H1 (cell line): ENCODE measurements at regions not wholly inside any gene's neighbourhood (a gene's known extent, or its start where the extent isn't known, plus 50 kb on each side); places are given as distances from the start of the nearest gene placed in this dataset.

Experiments used
- CTCF ChIA-PET: fragments of 300-600 bp; sonication (Branson Sonifier 250); formaldehyde crosslinking; loops from one replicate; lab custom pipeline; 2021; ENCODE audit not compliant: partially characterized antibody; lab: Charles Lee
- POLR2A ChIA-PET: fragments of 300-600 bp; sonication (Branson Sonifier 250); formaldehyde crosslinking; loops from one replicate; lab custom pipeline; 2021; ENCODE audit warnings: inconsistent platforms; ENCODE audit not compliant: partially characterized antibody; lab: Charles Lee
- DNase-seq, 2 experiments: peaks; one replicate each; pipeline versions ENCODE4 v3.0.0 to v3.0.0-alpha.2; 2010 to 2022; ENCODE audit warnings: low spot score in 2 of 2, low read depth in 1 of 2, mixed read lengths in 1 of 2
- FAIRE-seq: peaks from 2 replicates; lab custom pipeline; 2011; peaks lifted over from hg19 to GRCh38; lab: Jason Lieb, UNC
- H2AFZ ChIP-seq: 2 replicates; pipeline ENCODE4 v1.8.1; 2012; ENCODE audit warnings: low read length, inconsistent platforms
- H2AK5ac ChIP-seq: 2 replicates; pipeline ENCODE4 v1.6.1; 2013; ENCODE audit warnings: low read depth, low read length
- H2BK120ac ChIP-seq: replicated peaks from 2 replicates; pipeline ENCODE3; 2013; ENCODE audit warnings: low read depth, low read length, inconsistent platforms
- H2BK12ac ChIP-seq: 2 replicates; pipeline ENCODE4 v1.6.1; 2013; ENCODE audit warnings: low read depth, low read length
- H2BK15ac ChIP-seq: 2 replicates; pipeline ENCODE4 v1.6.1; 2013; ENCODE audit warnings: low read length
- H2BK20ac ChIP-seq: 2 replicates; pipeline ENCODE4 v1.6.1; 2013; ENCODE audit warnings: low read length
- H2BK5ac ChIP-seq: 2 replicates; pipeline ENCODE4 v1.6.1; 2013; ENCODE audit warnings: low read depth, low read length
- H3K14ac ChIP-seq: 2 replicates; pipeline ENCODE4 v1.6.1; 2013; ENCODE audit warnings: inconsistent platforms; ENCODE audit not compliant: insufficient read length
- H3K18ac ChIP-seq: 2 replicates; pipeline ENCODE4 v1.6.1; 2013; ENCODE audit warnings: low read length; ENCODE audit errors: extremely low read depth
- H3K23ac ChIP-seq: 2 replicates; pipeline ENCODE4 v1.6.1; 2013; ENCODE audit warnings: inconsistent platforms; ENCODE audit not compliant: insufficient read length
- H3K23me2 ChIP-seq: 2 replicates; pipeline ENCODE4 v1.6.1; 2013; ENCODE audit warnings: low read depth, low read length
- H3K27ac ChIP-seq: 2 replicates; pipeline ENCODE4 v1.6.1; 2011; ENCODE audit warnings: low read depth, low read length, inconsistent platforms
- H3K27me3 ChIP-seq, 4 experiments: replicated peaks in 1 of 4; 1 replicate in 1 of 4; 2 replicates in 3 of 4; pipeline versions ENCODE4 v1.6.1 to v1.8.1; 2011 to 2013; ENCODE audit warnings: low read length in 3 of 4, mild to moderate bottlenecking in 3 of 4, inconsistent platforms in 2 of 4, mixed read lengths in 2 of 4, moderate library complexity in 1 of 4; ENCODE audit not compliant: control insufficient read depth in 3 of 4, insufficient read depth in 3 of 4; ENCODE audit errors: extremely low read depth in 1 of 4
- H3K36me3 ChIP-seq, 4 experiments: 2 replicates each; pipeline versions ENCODE4 v1.6.1 to v1.8.1; 2011 to 2013; ENCODE audit warnings: mild to moderate bottlenecking in 4 of 4, low read length in 3 of 4, moderate library complexity in 2 of 4, control low read depth in 1 of 4, inconsistent platforms in 1 of 4; ENCODE audit not compliant: insufficient read depth in 4 of 4, control insufficient read depth in 2 of 4
- H3K4ac ChIP-seq: replicated peaks from 2 replicates; pipeline ENCODE3; 2013; ENCODE audit warnings: low read length, low read depth, mixed read lengths, inconsistent platforms; ENCODE audit not compliant: insufficient read length
- H3K4me1 ChIP-seq, 4 experiments: replicated peaks in 1 of 4; 1 replicate in 1 of 4; 2 replicates in 3 of 4; pipeline versions ENCODE4 v1.6.1 to v1.8.1; 2011 to 2013; ENCODE audit warnings: low read length in 3 of 4, inconsistent platforms in 2 of 4, mixed read lengths in 1 of 4; ENCODE audit not compliant: insufficient read depth in 4 of 4, control insufficient read depth in 3 of 4
- H3K4me2 ChIP-seq, 2 experiments: 2 replicates each; pipeline versions ENCODE4 v1.6.1 to v1.8.1; 2011 to 2013; ENCODE audit warnings: low read depth in 2 of 2, low read length in 2 of 2, control low read depth in 1 of 2, inconsistent platforms in 1 of 2, mild to moderate bottlenecking in 1 of 2; ENCODE audit not compliant: insufficient read depth in 1 of 2
- H3K4me3 ChIP-seq, 4 experiments: fragments of 200-600, 300-600 bp in 1 of 4; sonication (generic), shearing (Covaris generic), sonication (Bioruptor Twin) in 1 of 4; 2 replicates each; pipeline versions ENCODE4 v1.5.1 to v1.8.1; 2011 to 2016; ENCODE audit warnings: low read length in 4 of 4, low read depth in 3 of 4, control low read depth in 2 of 4, inconsistent platforms in 2 of 4, mild to moderate bottlenecking in 2 of 4, mixed read lengths in 1 of 4, moderate library complexity in 1 of 4; ENCODE audit not compliant: insufficient read depth in 2 of 4; ENCODE audit errors: extremely low read depth in 1 of 4
- H3K56ac ChIP-seq: replicated peaks from 2 replicates; pipeline ENCODE3; 2013; ENCODE audit warnings: low read depth, mild to moderate bottlenecking, mixed read lengths, low read length, inconsistent platforms; ENCODE audit not compliant: insufficient read length
- H3K79me1 ChIP-seq: 2 replicates; pipeline ENCODE4 v1.6.1; 2013; ENCODE audit warnings: low read depth, low read length, control low read depth
- H3K79me2 ChIP-seq, 2 experiments: 2 replicates each; pipeline versions ENCODE4 v1.6.1 to v1.8.1; 2012 to 2013; ENCODE audit warnings: low read length in 2 of 2, mild to moderate bottlenecking in 2 of 2, inconsistent platforms in 1 of 2; ENCODE audit not compliant: insufficient read depth in 2 of 2, control insufficient read depth in 1 of 2
- H3K9ac ChIP-seq, 4 experiments: replicated peaks in 1 of 4; 1 replicate in 1 of 4; 2 replicates in 3 of 4; pipeline versions ENCODE4 v1.6.1 to v1.8.1; 2011 to 2013; ENCODE audit warnings: low read depth in 3 of 4, low read length in 3 of 4, control low read depth in 2 of 4, mild to moderate bottlenecking in 2 of 4, moderate library complexity in 2 of 4, inconsistent platforms in 1 of 4; ENCODE audit errors: extremely low read depth in 1 of 4
- H3K9me3 ChIP-seq, 2 experiments: 2 replicates each; pipeline versions ENCODE4 v1.6.1 to v1.8.1; 2012 to 2013; ENCODE audit warnings: mild to moderate bottlenecking in 2 of 2, moderate library complexity in 2 of 2, control low read depth in 1 of 2, inconsistent platforms in 1 of 2, low read depth in 1 of 2, low read length in 1 of 2, mixed read lengths in 1 of 2; ENCODE audit not compliant: insufficient read depth in 2 of 2
- H4K20me1 ChIP-seq, 2 experiments: replicated peaks in 1 of 2; 2 replicates each; pipeline versions ENCODE3 to v1.8.1; 2011 to 2013; ENCODE audit warnings: inconsistent platforms in 2 of 2, low read length in 2 of 2, mild to moderate bottlenecking in 1 of 2; ENCODE audit not compliant: insufficient read depth in 2 of 2, control insufficient read depth in 1 of 2
- H4K5ac ChIP-seq: 2 replicates; pipeline ENCODE4 v1.6.1; 2013; ENCODE audit warnings: low read length, low read depth, mixed read lengths, inconsistent platforms; ENCODE audit not compliant: insufficient read length
- H4K8ac ChIP-seq: 2 replicates; pipeline ENCODE4 v1.8.0; 2013; ENCODE audit warnings: mild to moderate bottlenecking, moderate library complexity, low read length, inconsistent platforms; ENCODE audit not compliant: insufficient read depth; ENCODE audit errors: extremely low read depth
- H4K91ac ChIP-seq: replicated peaks from 2 replicates; pipeline ENCODE3; 2013; ENCODE audit warnings: low read length, mixed read lengths, inconsistent platforms; ENCODE audit not compliant: insufficient read length
- BACH1 ChIP-seq: IDR thresholded peaks from 2 replicates; pipeline ENCODE4 v1.6.1; 2012; ENCODE audit warnings: low read length, improper control_type of control experiment
- CBX5 ChIP-seq: fragments of 300-800, 300-1000 bp; sonication (generic); IDR thresholded peaks from 2 replicates; pipeline ENCODE4 v1.7.1; 2016; ENCODE audit warnings: antibody characterized with exemption, low read length, low read depth
- HDAC6 ChIP-seq: IDR thresholded peaks from one replicate; pipeline ENCODE4 v1.7.1; 2012; ENCODE audit warnings: low read depth, mild to moderate bottlenecking, inconsistent platforms, low read length, moderate library complexity
- KDM5A ChIP-seq: fragments of 200-600 bp; IDR thresholded peaks from 2 replicates; pipeline ENCODE4 v1.7.1; 2012; ENCODE audit warnings: mild to moderate bottlenecking, low read length, inconsistent platforms, mixed read lengths
- POLR2A ChIP-seq, 2 experiments: IDR thresholded peaks; 1 replicate in 1 of 2; 2 replicates in 1 of 2; pipeline ENCODE4 v1.6.1; 2011; ENCODE audit warnings: low read depth in 2 of 2, low read length in 2 of 2, mild to moderate bottlenecking in 2 of 2; ENCODE audit errors: control extremely low read depth in 1 of 2
- SP1 ChIP-seq: IDR thresholded peaks from 2 replicates; pipeline ENCODE4 v1.6.1; 2011; ENCODE audit warnings: low read depth, low read length
- WGBS, 2 experiments: shearing (Covaris generic) in 1 of 2; methylation state at CpG; one replicate each; pipeline versions ENCODE4 v1.1.6 to v1.1.7; 2013 to 2015; ENCODE audit warnings: low lambda C conversion rate in 2 of 2, mixed read lengths in 2 of 2, inconsistent platforms in 1 of 2, low coverage in 1 of 2, missing lambda C conversion rate in 1 of 2; ENCODE audit not compliant: insufficient replicate concordance in 2 of 2, insufficient coverage in 1 of 2, insufficient read length in 1 of 2; ENCODE audit errors: extremely low coverage in 1 of 2, missing lambda C conversion rate in 1 of 2; 5-methylcytosine and 5-hydroxymethylcytosine counted together
- TF ChIP-seq, protein P1 (sequence below): IDR thresholded peaks from 2 replicates; pipeline ENCODE4 v1.6.1; 2012; ENCODE audit warnings: inconsistent platforms

- no peak overlapping the region for H2BK20ac ChIP-seq
- no peaks in the 10 kb centered on the region for H3K9me3 ChIP-seq
- POLR2A ChIA-PET, result no interaction called here
- H4K5ac ChIP-seq, result no peak overlapping the region
- no peaks in the 10 kb centered on the region for H3K79me2 ChIP-seq
- no peaks in the 10 kb centered on the region for H3K4me1 ChIP-seq
- H3K27me3 ChIP-seq, result no peaks in the 10 kb centered on the region
- H2AFZ ChIP-seq, result no peak overlapping the region
- H3K9ac ChIP-seq, result no peak overlapping the region
- no peak overlapping the region for H3K4ac ChIP-seq
- H3K23ac ChIP-seq, result no peak overlapping the region
- no peak overlapping the region for H2AK5ac ChIP-seq
- no peak for DNase-seq
- TF ChIP-seq HDAC6 (no peak), BACH1 (no peak), CBX5 (no peak), POLR2A (IDR thresholded peaks at IDR 0.05; ENCODE audit: control extremely low read depth in 1 of 2, low read depth in 2 of 2, low read length in 2 of 2) (no peak), KDM5A (no peak), SP1 (no peak)
- TF ChIP-seq, protein P1, sequence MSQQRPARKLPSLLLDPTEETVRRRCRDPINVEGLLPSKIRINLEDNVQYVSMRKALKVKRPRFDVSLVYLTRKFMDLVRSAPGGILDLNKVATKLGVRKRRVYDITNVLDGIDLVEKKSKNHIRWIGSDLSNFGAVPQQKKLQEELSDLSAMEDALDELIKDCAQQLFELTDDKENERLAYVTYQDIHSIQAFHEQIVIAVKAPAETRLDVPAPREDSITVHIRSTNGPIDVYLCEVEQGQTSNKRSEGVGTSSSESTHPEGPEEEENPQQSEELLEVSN, result no peak
- no peak overlapping the region for H4K91ac ChIP-seq
- H3K18ac ChIP-seq, result no peak overlapping the region
- CTCF ChIA-PET, result interaction anchor here (1.8 kb wide), 1 partner anchor 537 kb away, joined by 3 read pairs; no protein-coding TSS in a partner anchor
- FAIRE-seq, result no peak
- no peak overlapping the region for H2BK5ac ChIP-seq
- H3K36me3 ChIP-seq, result no peaks in the 10 kb centered on the region
- 92% methylated on average over 3 of the region's 3 CpGs; no CpG with 5 or more reads in 1 of the 2 experiments for WGBS, 2 experiments
- H3K23me2 ChIP-seq, result no peaks in the 10 kb centered on the region
- H3K4me3 ChIP-seq, result no peak overlapping the region
- H3K14ac ChIP-seq, result no peak overlapping the region
- no peak overlapping the region for H2BK120ac ChIP-seq
- H2BK12ac ChIP-seq, result no peak overlapping the region
- H2BK15ac ChIP-seq, result no peak overlapping the region
- H3K4me2 ChIP-seq, result no peak overlapping the region
- H3K27ac ChIP-seq, result no peak overlapping the region
- no peak overlapping the region for H3K56ac ChIP-seq
- no peak overlapping the region for H4K8ac ChIP-seq
- no peaks in the 10 kb centered on the region for H4K20me1 ChIP-seq
- H3K79me1 ChIP-seq, result no peaks in the 10 kb centered on the region
These were observed 713.3 kb upstream of the CBLB start for GRCh38 chr3:106582151-106582550.
